HG03039 (cell line): ENCODE measurements at regions not wholly inside any gene's neighbourhood (a gene's known extent, or its start where the extent isn't known, plus 50 kb on each side); places are given as distances from the start of the nearest gene placed in this dataset.
"Not testable (repeated sequence)": the region's sequence is repeated elsewhere in the genome, so short reads cannot be mapped to it uniquely, and the experiment has no call there.

Source experiments
- ATAC-seq: cut with Tn5 transposase; IDR thresholded peaks from one replicate; pipeline ENCODE4 v1.9.1; 2021; ENCODE audit warnings: mild to moderate bottlenecking, moderate library complexity; ENCODE audit not compliant: unreplicated experiment

DNA sequence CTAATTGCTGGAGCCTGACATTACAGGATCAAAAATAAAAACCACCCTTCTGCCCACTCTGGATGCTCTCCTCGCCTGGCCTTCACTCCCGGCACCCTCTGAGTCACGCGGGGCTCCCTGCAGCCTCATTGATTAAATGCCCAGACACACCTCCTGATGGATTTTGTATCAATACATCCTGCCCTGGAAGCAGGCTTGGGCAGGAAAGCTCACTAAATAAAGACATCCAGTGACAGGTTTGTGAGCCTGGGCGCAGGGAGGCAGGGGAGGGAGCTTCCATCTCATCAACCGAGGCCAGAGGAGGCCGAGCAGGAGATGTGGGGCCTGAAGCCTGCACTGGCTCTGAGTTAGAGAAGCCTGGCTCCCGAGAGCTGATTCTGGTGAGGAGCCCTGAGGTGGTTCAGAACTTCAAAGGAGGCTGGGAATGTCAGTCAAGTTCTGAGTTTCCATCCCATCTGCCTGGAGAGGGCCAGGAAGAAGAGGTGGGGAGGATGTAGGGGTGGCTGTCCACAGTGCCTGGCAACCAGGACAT is 318.6 kb downstream of the ADGRD1 start:
- not testable (repeated sequence) for ATAC-seq

DNA sequence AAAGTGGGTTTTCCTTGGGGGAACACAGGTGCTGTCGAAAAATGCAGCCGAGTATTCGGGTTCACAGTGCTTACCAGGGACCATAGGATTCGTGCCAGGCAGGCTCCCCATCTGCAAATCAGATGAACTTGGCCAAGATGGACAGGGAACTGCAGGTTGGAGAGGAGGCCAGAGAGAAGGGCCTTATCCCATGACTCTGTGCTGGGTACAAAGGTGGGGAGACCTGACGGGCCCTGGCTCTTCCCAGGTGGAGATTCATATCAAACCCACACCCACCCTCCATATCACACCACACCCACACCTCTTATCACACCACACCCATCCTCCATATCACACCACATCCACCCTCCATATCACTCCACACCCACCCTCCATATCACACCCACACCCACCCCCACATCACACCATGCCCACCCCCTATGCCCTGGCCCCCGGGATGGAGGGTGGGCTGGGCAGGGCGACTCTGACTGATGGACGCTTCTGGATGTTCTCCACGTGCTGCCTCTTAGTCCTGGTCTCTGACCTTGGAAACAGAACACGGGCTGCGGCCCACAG is 319.7 kb downstream of the ADGRD1 start:
- ATAC-seq, result no peak

DNA sequence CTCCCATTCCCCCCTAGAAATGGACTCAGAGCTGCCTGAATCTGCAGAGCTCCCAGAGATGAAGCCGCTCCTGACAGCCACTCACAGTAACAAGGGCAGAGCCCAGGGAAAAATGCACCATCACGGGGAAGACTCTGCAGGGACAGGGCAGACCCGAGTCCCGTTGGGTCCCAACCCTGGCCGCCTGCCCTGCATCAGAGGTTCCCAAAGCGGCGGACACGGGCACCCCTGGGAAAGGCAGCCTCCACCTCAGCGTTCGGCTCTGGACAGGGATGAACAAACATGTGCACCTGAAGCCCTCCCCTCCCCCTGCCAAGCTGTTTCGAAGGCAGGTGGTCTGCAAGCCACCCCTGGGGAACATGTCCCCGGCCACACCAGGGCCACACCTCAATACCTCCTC is 320.4 kb downstream of the ADGRD1 start:
- ATAC-seq, result no peak

DNA sequence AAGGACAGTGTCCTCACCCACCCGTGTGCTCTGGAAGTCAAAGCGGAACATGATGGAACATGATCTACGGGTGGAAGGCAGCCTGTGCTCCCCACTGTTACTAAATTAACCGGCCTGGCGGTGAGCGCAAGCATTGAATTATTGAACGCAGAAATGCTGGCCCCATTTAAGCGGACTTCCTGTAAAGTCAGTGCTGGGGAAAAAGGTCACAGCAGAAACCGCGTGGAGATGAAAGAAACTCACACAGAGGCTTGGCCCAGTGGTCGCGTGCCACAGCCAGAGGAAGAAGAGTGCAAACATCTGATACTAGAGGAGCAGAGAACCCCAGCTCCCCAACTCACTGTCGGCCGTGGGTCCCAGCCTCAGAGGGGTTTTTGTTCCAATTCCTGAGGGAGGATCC is 321.2 kb downstream of the ADGRD1 start:
- ATAC-seq, result no peak

DNA sequence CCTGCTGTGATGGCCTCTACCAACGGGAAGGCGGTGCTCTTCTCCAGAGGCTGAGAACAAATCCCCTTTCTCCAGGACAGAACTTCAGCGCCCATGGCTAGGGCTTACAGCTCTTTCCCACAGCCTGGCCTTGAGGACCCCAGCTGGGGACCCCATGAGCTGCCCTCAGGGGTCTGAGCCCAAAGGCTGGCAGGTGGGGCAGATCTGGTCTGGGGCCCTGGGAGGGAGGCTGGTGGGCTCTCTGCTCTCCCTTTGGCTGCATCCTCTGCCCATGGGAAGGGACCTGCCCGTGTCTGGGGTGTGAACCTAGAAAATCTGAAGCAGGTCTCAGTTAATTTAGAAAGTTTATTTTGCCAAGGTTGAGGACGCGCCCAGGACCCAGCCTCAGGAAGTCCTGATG is 322.1 kb downstream of the ADGRD1 start:
- ATAC-seq, result no peak

DNA sequence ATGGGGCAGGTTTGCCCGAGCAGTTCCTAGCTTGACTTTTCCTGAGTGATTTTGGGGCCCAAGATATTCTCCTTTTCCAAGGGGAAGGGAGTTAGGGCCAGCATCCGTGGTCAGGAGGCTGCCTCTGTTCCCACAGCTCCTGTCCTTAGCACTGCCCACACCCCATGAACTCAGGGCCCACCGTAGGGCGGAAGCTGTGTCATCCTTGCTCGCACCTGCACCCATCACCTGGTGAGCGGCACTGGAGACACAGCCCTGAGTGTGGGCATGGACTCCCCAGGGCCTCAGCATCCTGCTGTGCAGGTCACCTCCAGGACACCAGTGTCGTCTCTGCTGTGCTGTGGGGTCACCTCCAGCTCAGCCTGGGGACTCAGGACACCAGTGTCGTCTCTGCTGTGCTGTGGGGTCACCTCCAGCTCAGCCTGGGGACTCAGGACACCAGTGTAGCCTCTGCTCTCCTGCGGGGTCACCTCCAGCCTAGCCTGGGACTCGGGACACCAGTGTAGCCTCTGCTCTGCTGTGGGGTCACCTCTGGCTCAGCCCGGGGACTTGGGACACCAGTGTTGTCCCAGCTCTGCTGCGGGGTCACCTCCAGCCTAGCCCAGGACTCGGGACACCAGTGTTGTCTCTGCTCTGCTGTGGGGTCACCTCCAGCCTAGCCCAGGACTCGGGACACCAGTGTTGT is 322.9 kb downstream of the ADGRD1 start:
- no peak for ATAC-seq

DNA sequence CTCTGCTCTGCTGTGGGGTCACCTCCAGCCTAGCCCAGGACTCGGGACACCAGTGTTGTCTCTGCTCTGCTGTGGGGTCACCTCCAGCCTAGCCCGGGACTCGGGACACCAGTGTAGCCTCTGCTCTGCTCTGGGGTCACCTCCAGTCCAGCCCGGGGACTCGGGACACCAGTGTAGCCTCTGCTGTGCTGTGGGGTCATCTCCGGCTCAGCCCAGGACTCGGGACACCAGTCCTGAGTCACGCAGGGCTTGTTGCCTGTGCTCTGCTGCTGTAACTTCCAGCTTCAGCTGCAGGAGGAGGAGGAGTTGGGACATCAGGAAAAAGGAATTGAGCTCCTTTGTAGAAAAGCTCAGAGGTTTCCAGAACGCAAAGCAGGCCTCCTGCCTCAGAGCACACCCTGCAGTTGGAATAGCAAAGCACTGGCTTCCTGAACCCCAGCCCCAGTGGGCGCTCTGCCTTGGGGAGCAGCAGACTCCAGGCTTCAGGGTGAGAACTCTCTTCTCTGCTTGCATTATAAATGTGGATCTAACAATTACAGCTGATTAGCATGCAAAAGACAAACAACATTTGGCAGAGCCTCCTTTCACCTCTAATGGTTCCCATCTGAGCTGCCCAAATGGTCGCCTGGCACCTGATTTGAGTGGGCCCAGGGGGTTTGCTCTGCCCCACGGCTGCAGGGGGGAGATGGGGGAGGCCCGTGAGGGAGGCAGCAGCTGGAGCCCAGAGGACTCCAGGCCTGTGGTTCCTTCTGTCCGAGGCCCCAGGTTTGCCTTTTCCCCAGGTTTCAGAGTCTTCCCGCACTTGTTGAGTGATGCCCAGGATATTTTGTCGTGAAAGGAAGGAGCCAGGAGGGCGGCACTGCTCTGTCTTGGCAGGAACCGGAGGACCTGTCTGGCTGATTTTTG is 323.7 kb downstream of the ADGRD1 start:
- not testable (repeated sequence) for ATAC-seq

DNA sequence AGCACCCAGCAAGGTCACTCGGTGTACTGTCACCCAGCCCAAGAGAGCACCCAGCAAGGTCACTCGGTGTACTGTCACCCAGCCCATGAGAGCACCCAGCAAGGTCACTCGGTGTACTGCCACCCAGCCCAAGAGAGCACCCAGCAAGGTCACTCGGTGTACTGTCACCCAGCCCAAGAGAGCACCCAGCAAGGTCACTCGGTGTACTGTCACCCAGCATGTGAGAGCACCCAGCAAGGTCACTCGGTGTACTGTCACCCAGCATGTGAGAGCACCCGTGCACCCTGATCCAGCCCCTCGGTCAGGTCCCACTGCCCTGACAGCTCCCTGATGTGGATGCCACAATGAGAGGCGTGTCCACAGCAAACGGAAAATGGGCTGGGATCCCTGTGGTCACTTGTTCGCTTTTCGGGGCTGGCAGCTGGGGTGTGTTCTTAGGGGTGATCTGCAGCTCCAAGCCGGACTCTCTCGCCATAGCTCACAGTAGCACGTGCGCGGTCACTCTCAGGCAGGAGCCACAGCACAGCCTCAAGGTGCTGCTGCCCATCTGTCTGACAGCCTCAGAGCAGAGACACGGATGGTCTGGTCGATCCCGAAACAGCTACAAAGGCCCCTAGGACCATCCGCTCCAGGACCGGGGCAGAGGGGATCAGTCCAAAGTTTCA is 324.9 kb downstream of the ADGRD1 start:
- not testable (repeated sequence) for ATAC-seq

DNA sequence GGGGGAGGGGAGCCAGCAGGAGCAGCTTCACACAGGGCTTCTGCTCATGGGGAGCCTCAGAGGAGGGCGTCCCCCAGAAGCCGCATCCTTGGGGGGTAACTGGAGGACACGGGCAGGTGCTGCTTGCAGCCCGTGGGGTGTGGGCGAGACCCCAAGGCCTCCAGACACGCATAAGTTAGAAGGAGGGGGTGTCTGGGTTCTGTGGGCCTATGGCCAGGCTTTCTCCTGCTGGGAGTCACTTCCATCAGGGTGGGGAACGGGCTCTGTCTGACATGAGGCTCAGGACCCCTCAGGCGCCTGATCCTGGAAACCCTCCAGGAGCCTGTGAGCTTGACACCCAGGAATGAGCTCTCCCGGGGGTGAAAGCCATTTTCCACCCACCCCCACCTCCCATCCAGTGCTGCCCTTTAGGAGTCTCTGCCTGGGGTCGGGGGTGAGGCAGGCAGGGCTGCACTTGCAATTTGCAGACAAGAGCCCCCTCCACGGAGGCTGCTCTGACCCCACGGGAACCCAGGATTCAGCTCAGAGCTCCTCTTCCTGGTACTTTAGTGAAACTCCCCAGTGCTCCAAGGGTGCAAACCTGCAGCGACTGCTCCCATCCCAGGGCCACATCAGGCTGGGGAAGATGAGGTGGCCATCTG is 325.7 kb downstream of the ADGRD1 start:
- ATAC-seq, result no peak

DNA sequence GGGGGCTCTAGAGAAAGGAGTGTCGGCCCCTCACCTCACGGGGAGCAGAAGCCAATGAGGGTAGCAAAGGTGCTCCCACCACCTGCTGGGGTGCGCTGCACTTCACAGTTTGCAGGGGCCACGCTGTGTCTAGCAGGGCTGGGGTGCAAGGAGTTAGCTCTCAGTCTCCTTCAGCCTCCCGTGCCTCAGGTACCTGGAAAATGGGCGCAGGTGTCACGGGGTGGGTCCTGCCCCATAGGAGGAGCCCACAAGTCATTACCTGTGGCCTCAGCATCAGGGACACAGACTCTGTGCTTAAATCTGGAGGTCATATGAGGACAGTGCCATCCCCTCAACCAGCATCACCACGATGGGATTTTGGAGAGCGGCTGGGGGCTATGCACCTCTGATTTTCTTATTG is 326.7 kb downstream of the ADGRD1 start:
- ATAC-seq, result no peak

DNA sequence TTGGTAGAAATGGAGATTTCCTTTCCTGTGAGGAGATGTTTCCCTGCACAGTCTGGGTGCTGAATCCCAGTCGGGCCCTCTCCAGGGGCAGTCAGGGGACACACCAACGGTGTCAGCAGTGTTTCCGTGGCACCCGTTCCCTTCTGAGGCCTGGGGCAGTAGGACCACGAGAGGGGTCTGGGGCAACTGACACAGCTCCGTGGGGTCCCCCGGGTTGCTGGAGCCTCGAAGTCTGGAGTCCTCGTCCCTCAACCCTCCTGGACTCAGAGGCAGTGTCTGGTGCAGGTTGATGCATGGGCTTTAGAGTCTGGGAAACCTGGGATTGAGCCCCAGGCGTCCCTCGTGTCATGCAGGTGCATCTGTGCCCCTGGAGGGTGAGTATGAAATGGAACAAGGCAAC is 327.3 kb downstream of the ADGRD1 start:
- ATAC-seq, result no peak

DNA sequence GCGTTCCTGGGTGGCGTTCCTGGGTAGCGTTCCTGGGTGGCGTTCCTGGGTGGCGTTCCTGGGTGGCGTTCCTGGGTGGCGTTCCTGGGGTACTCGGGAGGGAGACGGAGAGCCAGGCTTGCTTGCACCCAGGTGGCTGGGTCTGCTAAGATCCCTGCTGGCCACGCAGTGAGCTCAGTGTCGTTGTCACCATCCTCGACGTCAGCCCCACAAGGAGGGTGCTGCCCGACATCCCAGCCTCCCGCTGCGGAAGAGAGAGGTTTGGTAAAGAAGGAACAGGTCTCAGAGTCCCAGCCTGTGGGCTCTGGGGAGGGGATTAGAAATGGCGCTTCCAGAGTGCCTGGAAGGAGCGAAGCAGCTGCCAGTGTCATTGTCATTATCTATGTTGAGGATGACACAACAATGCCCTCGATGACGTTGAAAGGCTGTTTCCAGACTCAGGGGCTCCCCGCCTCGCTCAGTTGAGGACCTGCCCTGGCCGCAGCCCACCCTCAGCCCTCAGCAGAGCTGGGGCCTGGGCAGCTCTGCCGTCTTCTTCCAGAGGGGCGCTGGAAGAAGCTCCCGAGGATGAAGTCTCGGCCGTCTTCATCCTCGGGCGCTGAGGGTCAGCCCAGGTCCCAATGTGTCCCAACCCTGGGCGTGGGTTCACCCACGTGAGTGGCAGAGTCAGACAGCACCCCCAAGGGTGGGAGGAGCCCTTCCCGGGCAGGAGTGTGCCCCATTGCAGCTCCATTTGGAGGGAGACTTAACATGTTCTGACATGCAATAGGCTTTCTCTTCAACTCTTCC is 328.8 kb downstream of the ADGRD1 start:
- ATAC-seq, result no peak

DNA sequence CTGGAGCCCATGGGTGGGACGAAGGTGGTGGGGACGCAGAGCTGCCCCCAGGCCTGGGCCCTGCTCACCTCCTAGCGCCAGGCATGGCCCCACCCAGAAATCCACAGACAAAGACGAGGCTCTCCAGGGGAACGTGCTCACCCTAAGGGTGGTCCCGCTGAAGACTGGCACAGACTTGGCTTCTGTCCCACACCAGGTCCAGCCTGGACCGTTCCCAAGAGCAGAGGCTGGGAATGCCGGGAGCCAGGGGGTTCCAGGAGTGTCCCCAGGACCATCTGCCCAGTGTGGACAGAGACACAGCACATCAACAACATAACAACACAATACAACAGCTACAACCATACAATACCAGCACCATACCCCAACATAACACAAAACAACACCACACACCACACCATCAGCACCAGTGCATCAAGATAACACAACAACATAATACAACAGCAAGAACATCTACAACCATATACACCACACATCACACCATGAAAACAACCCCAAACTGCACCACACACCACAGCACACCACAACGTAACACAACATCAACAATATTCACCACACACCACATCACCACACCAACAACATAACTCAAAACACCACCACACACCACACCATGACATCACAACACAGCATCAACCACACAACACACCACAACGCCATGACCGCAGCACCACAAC is 329.6 kb downstream of the ADGRD1 start:
- no peak for ATAC-seq

DNA sequence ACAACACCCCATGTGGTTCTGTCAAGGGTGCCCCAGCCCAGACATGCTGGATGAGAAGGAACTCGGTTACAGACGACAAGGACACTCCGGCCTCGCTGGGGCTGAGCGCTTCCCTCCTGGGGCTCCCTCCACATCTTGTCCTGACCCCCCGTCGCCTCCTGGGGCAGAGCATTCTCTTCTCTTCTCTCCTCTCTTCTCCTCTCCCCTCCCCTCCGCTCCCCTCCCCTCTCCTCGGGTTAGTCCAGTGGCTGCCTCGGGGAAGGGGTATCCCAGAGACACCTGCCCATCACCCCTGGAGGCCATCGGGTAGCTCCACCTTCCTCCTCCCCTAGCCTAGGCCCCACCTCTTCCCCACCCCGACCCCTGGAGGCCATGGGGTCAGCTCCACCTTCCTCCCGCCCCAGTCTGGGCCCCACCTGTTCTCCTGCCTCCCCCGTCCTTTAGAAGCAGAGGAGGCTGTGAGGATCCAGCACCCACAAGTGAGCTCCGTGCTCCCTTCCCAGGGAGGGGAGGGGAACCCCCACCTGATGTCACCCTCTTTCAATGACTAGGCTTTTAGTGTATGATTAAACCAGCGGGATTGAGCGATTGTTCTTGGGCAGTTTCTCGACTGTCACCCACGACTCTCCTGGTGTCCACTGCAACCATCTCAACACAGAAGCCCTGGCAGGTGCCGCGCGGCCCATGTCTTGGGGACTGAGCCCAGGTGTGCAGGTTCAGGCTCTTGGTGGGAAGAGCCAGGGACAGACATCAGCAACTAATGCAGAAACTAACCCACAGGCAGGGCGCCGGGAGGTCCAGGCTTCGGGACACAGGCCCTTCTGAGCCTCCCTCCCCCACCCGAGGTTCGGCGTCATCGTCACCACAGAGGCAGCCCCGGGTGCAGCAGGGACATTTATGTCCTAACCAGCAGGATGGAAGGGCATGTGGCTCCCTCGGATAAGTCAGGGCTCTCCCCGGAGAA is 330.4 kb downstream of the ADGRD1 start:
- not testable (repeated sequence) for ATAC-seq

DNA sequence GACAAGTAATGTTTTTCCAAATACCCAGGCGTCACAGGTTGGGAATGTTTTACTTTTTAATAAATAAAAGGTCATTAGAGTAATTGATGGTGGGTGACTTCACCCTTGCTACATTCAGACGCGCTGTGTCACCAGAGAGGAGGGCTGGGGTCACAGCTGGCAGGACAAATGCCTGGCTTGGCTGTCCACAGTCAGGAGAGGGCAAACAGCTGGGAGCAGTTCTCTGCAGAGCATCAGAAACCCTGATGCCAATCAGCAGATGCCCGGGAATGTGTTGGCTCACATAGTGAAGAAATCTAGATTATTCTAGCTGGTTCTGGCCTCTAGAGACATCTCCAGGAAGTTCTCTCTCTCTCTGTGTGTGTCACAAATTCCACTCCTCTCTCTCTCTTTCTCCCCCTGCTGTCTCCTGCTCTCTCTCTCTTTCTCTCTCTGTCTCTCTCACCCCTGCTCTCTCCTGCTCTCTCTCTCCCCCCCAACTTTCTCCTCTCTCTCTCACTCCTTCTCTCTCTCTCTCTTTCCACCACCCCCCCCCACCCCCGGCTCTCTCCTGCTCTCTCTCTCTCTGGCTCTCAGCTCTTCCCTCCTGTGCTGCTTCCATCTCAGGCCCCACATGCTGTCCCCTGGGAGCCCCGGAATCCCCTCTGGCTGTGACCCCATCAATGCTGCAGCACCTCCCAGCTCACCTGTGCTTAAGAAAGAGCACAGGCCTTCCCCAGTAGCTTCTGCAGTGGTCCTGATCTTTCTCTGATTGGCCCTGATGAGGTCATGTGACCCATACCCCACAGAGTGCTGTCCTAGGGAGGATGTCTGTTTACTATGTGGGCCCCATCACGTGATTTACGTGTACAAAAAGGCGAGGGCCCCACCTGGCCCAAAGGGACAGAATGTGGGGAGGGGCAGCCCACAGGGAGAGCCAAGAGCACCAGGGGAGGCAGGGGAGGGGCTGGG is 331.5 kb downstream of the ADGRD1 start:
- not testable (repeated sequence) for ATAC-seq

DNA sequence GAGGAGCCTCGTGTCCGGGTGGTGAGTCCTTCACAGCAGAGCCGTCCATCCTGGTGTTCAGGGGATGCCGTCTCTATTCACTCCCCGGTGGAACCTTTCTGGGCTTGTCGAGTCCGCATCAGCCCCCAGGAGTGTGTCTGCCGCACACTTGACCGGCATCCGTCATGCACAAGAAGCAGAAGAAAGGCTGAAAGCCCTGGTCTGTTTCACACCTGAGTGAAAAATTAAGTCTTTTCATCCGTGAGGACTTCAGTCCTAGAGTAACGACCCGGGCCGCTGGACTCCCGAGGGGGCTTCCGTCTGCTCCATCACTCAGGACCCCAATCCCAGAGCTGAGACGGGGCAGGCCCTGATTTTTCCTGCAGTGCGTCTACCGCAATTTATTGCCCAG is 332.2 kb downstream of the ADGRD1 start:
- ATAC-seq, result not testable (repeated sequence)

DNA sequence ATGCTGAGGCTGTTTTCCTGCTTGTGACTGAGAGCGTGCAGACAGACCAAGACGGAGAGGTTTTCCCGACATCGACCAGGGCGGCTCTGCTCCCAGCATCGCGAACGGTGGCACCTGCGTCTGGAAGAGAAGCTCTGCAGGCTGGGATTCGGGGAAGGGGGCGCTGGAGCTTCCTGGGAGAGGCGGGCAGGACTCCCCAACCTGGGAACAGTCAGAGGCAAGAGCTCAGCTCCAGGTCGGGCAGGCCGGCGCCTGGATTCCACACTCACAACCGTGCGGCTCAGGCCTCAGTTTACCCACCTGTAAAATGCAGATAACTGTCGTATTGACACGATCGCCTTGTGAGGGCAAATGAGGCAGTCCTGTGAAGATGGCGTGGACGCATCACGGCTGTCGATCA is 332.6 kb downstream of the ADGRD1 start:
- not testable (repeated sequence) for ATAC-seq
